ENCODE measurements at regions not wholly inside any gene's neighbourhood (a gene's known extent, or its start where the extent isn't known, plus 50 kb on each side); places are given as distances from the start of the nearest gene placed in this dataset.

GRCh38 chr18:8901019-8901418, 195.7 kb downstream of the MTCL1 start:
- TF ChIP-seq CTCF (IDR thresholded peaks at IDR 0.05; ENCODE audit: low read depth, low read length, poor library complexity, severe bottlenecking) (peak; percentile 32), EZH2phosphoT487 (IDR thresholded peaks at IDR 0.05; ENCODE audit: borderline replicate concordance, low read length) (no peak)
